GM12878 (cell line): ENCODE measurements at regions not wholly inside any gene's neighbourhood (a gene's known extent, or its start where the extent isn't known, plus 50 kb on each side); places are given as distances from the start of the nearest gene placed in this dataset.
A peak's percentile ranks its signal among the peaks of the same experiment; 100 is the strongest.

ENCODE experiments used
- ATAC-seq: fragments of 200-7000 bp; cut with Tn5 transposase; 3 replicates; pipeline ENCODE4 v1.9.1; 2020; ENCODE audit warnings: mild to moderate bottlenecking, moderate library complexity
- BruUV-seq: library from RNA; stranded (reverse); fragments of 400-500 nt; replicated peaks from 2 replicates; lab custom pipeline; 2021; lab: Mats Ljungman, UMichigan
- CTCF ChIA-PET: fragments of 300-600 bp; sonication (Branson Sonifier 250); formaldehyde crosslinking; extraction: SDS; loops from one replicate; lab custom pipeline; 2021; ENCODE audit warnings: inconsistent platforms; lab: Yijun Ruan, JAX
- POLR2A ChIA-PET: fragments of 350-600 bp; formaldehyde crosslinking; extraction: SDS; loops from one replicate; lab custom pipeline; 2021; ENCODE audit warnings: inconsistent platforms; lab: Charles Lee
- RAD21 ChIA-PET: fragments of 300-600 bp; sonication (Branson Sonifier 250); formaldehyde crosslinking; loops from one replicate; lab custom pipeline; 2023; ENCODE audit warnings: antibody characterized with exemption; ENCODE audit not compliant: unreplicated experiment; lab: Charles Lee
- SMC1A ChIA-PET: fragments of 300-600 bp; sonication (Branson Sonifier 250); formaldehyde crosslinking; loops from one replicate; lab custom pipeline; 2023; ENCODE audit not compliant: unreplicated experiment, uncharacterized antibody; lab: Charles Lee
- DNase-seq: peaks from one replicate; pipeline ENCODE4 v3.0.0-alpha.2; 2011; ENCODE audit warnings: low read depth, low spot score
- FAIRE-seq: peaks from 3 replicates; lab custom pipeline; 2011; peaks lifted over from hg19 to GRCh38; lab: Jason Lieb, UNC
- H2AFZ ChIP-seq: 2 replicates; pipeline ENCODE4 v1.6.0; 2011; ENCODE audit warnings: low read depth, low read length, control low read depth; ENCODE audit not compliant: control insufficient read depth
- H3K27ac ChIP-seq: 2 replicates; pipeline ENCODE4 v1.5.1; 2011; ENCODE audit warnings: control low read depth; ENCODE audit not compliant: control insufficient read depth, insufficient read depth
- H3K27me3 ChIP-seq, 2 experiments: replicated peaks in 1 of 2; 2 replicates each; pipeline versions ENCODE4 v1.6.0 to v1.6.1; 2011; ENCODE audit warnings: low read length in 1 of 2; ENCODE audit not compliant: control insufficient read depth in 2 of 2, insufficient read depth in 2 of 2
- H3K36me3 ChIP-seq, 2 experiments: 2 replicates each; pipeline ENCODE4 v1.5.1; 2011; ENCODE audit warnings: low read length in 1 of 2; ENCODE audit not compliant: control insufficient read depth in 2 of 2, insufficient read depth in 2 of 2
- H3K4me1 ChIP-seq: 2 replicates; pipeline ENCODE4 v1.6.1; 2011; ENCODE audit warnings: mild to moderate bottlenecking, low read length, moderate library complexity, mixed read lengths; ENCODE audit not compliant: control insufficient read depth, insufficient read depth
- H3K4me2 ChIP-seq: 2 replicates; pipeline ENCODE4 v1.6.0; 2011; ENCODE audit warnings: control low read depth; ENCODE audit not compliant: control insufficient read depth, insufficient read depth
- H3K4me3 ChIP-seq: fragments of 200-600 bp; sonication (generic); 2 replicates; pipeline ENCODE4 v1.5.1; 2016
- H3K79me2 ChIP-seq: 2 replicates; pipeline ENCODE4 v1.6.0; 2011; ENCODE audit warnings: low read length; ENCODE audit not compliant: control insufficient read depth, insufficient read depth
- H3K9ac ChIP-seq: 2 replicates; pipeline ENCODE4 v1.8.0; 2011; ENCODE audit warnings: low read length, control low read depth, mixed read lengths; ENCODE audit not compliant: control insufficient read depth, insufficient read depth
- H3K9me3 ChIP-seq: replicated peaks from 3 replicates; pipeline ENCODE4 v1.5.1; 2011; ENCODE audit warnings: mild to moderate bottlenecking, low read length; ENCODE audit not compliant: control insufficient read depth, insufficient read depth
- H4K20me1 ChIP-seq: 2 replicates; pipeline ENCODE4 v1.6.0; 2011; ENCODE audit not compliant: control insufficient read depth, insufficient read depth
- BHLHE40 ChIP-seq, 2 experiments: fragments of 450-650 bp in 1 of 2; IDR thresholded peaks; 2 replicates each; pipeline ENCODE4 v1.6.1; 2011 to 2017; ENCODE audit warnings: low read depth in 2 of 2, borderline replicate concordance in 1 of 2, improper control_type of control experiment in 1 of 2, low read length in 1 of 2, mild to moderate bottlenecking in 1 of 2
- EP300 ChIP-seq, 2 experiments: fragments of 150-350 bp in 1 of 2; IDR thresholded peaks; 2 replicates each; pipeline ENCODE4 v1.6.1; 2011 to 2012; ENCODE audit warnings: low read depth in 2 of 2, low read length in 2 of 2, borderline replicate concordance in 1 of 2, improper control_type of control experiment in 1 of 2, inconsistent platforms in 1 of 2; ENCODE audit not compliant: control insufficient read depth in 1 of 2
- GABPA ChIP-seq: IDR thresholded peaks from 2 replicates; pipeline ENCODE4 v1.6.1; 2014; ENCODE audit warnings: antibody characterized with exemption, low read depth, mild to moderate bottlenecking, inconsistent platforms
- SREBF1 ChIP-seq: IDR thresholded peaks from 2 replicates; pipeline ENCODE4 v1.6.1; 2012; ENCODE audit warnings: mild to moderate bottlenecking, low read length
- USF1 ChIP-seq: IDR thresholded peaks from 2 replicates; pipeline ENCODE4 v1.6.1; 2011; ENCODE audit warnings: borderline replicate concordance, low read depth, mild to moderate bottlenecking, moderate library complexity, mixed read lengths, low read length; ENCODE audit not compliant: insufficient read depth; ENCODE audit errors: extremely low read length
- ZNF207 ChIP-seq: fragments of 450-650 bp; IDR thresholded peaks from 2 replicates; pipeline ENCODE4 v1.6.1; 2014; ENCODE audit warnings: antibody characterized with exemption, mild to moderate bottlenecking, borderline replicate concordance
- WGBS: methylation state at CpG from one replicate; pipeline ENCODE4 v1.1.6; 2016; ENCODE audit warnings: low lambda C conversion rate; ENCODE audit not compliant: insufficient replicate concordance, insufficient coverage; ENCODE audit errors: missing lambda C conversion rate; 5-methylcytosine and 5-hydroxymethylcytosine counted together
- in situ Hi-C: fragments of 300-500 bp; cut with MboI; formaldehyde crosslinking; loops from 9 replicates; pipeline ENCODE4 v1.14.3; 2018; ENCODE audit warnings: mixed read lengths
- intact Hi-C: fragments of 100-400 bp; cut with micrococcal nuclease; formaldehyde crosslinking; loops from one replicate; pipeline ENCODE4 v1.14.2; 2022; ENCODE audit not compliant: unreplicated experiment

- no peak for DNase-seq
- Histone ChIP-seq H3K27me3 (no peaks in the 10 kb centered on the region; a peak in 1 of 4 replicates), H3K27ac (no peak overlapping the region), H3K9ac (no peak overlapping the region), H3K4me1 (no peaks in the 10 kb centered on the region)
- WGBS, result 32% methylated on average over 9 of the region's 9 CpGs
- no TSS peak for BruUV-seq
- TF ChIP-seq EP300 (IDR thresholded peaks at IDR 0.05; ENCODE audit: borderline replicate concordance in 1 of 2, control insufficient read depth in 1 of 2, low read depth in 2 of 2, low read length in 2 of 2), result no peak
- no peak for TF ChIP-seq GABPA
- TF ChIP-seq, all 136 proteins: peak for 0
- Histone ChIP-seq H3K79me2 (no peaks in the 10 kb centered on the region), H3K4me3 (no peak overlapping the region), H3K36me3 (no peaks in the 10 kb centered on the region), H2AFZ (no peak overlapping the region), H3K4me2 (no peak overlapping the region), H3K9me3 (no peaks in the 10 kb centered on the region), H4K20me1 (no peaks in the 10 kb centered on the region)
- no peak for FAIRE-seq
- no peak for ATAC-seq
- ChIA-PET SMC1A (no interaction called here), RAD21 (no interaction called here), CTCF (no interaction called here), POLR2A (no interaction called here)
- intact Hi-C loops (no loop called here), in situ Hi-C loops (no loop called here)
Observed at GRCh38 chr6:40819182-40819834, 219.7 kb downstream of the UNC5CL start.

GRCh38 chr6:40817369-40817768 is 221.7 kb downstream of the UNC5CL start:
- no peaks in the 10 kb centered on the region for H3K4me1 ChIP-seq
- DNase-seq, result no peak
- no peaks in the 10 kb centered on the region for H3K9me3 ChIP-seq
- BruUV-seq, result no TSS peak
- no peak overlapping the region for H3K4me2 ChIP-seq
- POLR2A ChIA-PET, result no interaction called here
- in situ Hi-C loops, result no loop called here
- WGBS, result 17% methylated on average over 6 of the region's 6 CpGs
- no peaks in the 10 kb centered on the region; a peak in 1 of 4 replicates for H3K27me3 ChIP-seq
- CTCF ChIA-PET, result no interaction called here
- FAIRE-seq, result no peak
- no peak overlapping the region for H3K4me3 ChIP-seq
- TF ChIP-seq ZNF207 (no peak), BHLHE40 (IDR thresholded peaks at IDR 0.05; ENCODE audit: borderline replicate concordance in 1 of 2, low read depth in 2 of 2, low read length in 1 of 2) (peak in 1 of 2 experiments; percentile 53; a peak in 2 of 4 replicates), USF1 (no peak), SREBF1 (no peak)
- TF ChIP-seq, all 136 proteins: peak for 1
- Histone ChIP-seq H3K9ac (no peak overlapping the region), H3K27ac (no peak overlapping the region), H4K20me1 (no peaks in the 10 kb centered on the region), H3K79me2 (no peaks in the 10 kb centered on the region), H2AFZ (no peak overlapping the region), H3K36me3 (no peaks in the 10 kb centered on the region)
- ChIA-PET SMC1A (no interaction called here), RAD21 (no interaction called here)
- intact Hi-C loops, result no loop called here
- ATAC-seq, result peak; percentile 49
